ENCODE measurements at regions not wholly inside any gene's neighbourhood (a gene's known extent, or its start where the extent isn't known, plus 50 kb on each side); places are given as distances from the start of the nearest gene placed in this dataset.

GRCh38 chr5:33299621-33300208 is 141.1 kb upstream of the TARS1 start:
- DNase-seq, result peak; percentile 74

GRCh38 chr5:33300209-33300742 is 140.5 kb upstream of the TARS1 start:
- DNase-seq, result peak; percentile 40

- DNase-seq, result no peak
These were observed 137.1 kb upstream of the TARS1 start for GRCh38 chr5:33303579-33304095.

GRCh38 chr5:33304601-33305000 is 136.2 kb upstream of the TARS1 start:
- no peak for DNase-seq

- DNase-seq, result no peak
These were observed 135.2 kb upstream of the TARS1 start for GRCh38 chr5:33305572-33305971.

GRCh38 chr5:33306758-33307157 is 134.0 kb upstream of the TARS1 start:
- peak; percentile 29 for DNase-seq

- DNase-seq, result no peak
These were observed 132.2 kb upstream of the TARS1 start for GRCh38 chr5:33308586-33308985.

- DNase-seq, result peak; percentile 88
These were observed 131.7 kb upstream of the TARS1 start for GRCh38 chr5:33309068-33309467.

GRCh38 chr5:33309536-33310345 is 131.0 kb upstream of the TARS1 start:
- no peak for DNase-seq

GRCh38 chr5:33310451-33310850 is 130.3 kb upstream of the TARS1 start:
- DNase-seq, result no peak

GRCh38 chr5:33311893-33312292 is 128.9 kb upstream of the TARS1 start:
- peak; percentile 94 for DNase-seq

GRCh38 chr5:33312571-33313549 is 127.9 kb upstream of the TARS1 start:
- DNase-seq, result peak; percentile 64

GRCh38 chr5:33315189-33315588 is 125.6 kb upstream of the TARS1 start:
- DNase-seq, result no peak

- no peak for DNase-seq
These were observed 124.0 kb upstream of the TARS1 start for GRCh38 chr5:33316773-33317172.

- no peak for DNase-seq
These were observed 123.5 kb upstream of the TARS1 start for GRCh38 chr5:33317271-33317670.

- no peak for DNase-seq
These were observed 121.6 kb upstream of the TARS1 start for GRCh38 chr5:33319151-33319550.

- no peak for DNase-seq
These were observed 120.9 kb upstream of the TARS1 start for GRCh38 chr5:33319841-33320240.

GRCh38 chr5:33321026-33321425 is 119.7 kb upstream of the TARS1 start:
- peak; percentile 73 for DNase-seq

GRCh38 chr5:33322632-33323031 is 118.1 kb upstream of the TARS1 start:
- DNase-seq, result no peak

- no peak for DNase-seq
These were observed 116.0 kb upstream of the TARS1 start for GRCh38 chr5:33324667-33325307.

GRCh38 chr5:33328818-33329217 is 111.9 kb upstream of the TARS1 start:
- no peak for DNase-seq

- DNase-seq, result no peak
These were observed 110.9 kb upstream of the TARS1 start for GRCh38 chr5:33329891-33330290.
